NCI-H2196 treated with DMSO at 0.1 percent for 48 hours (cell line): ENCODE measurements at regions not wholly inside any gene's neighbourhood (a gene's known extent, or its start where the extent isn't known, plus 50 kb on each side); places are given as distances from the start of the nearest gene placed in this dataset.
"Not testable (repeated sequence)": the region's sequence is repeated elsewhere in the genome, so short reads cannot be mapped to it uniquely, and the experiment has no call there.

ENCODE experiments used
- DNase-seq: peaks from one replicate; lab custom pipeline; 2025; ENCODE audit not compliant: unreplicated experiment; lab: John Stamatoyannopoulos, UW

GRCh38 chr2:64792995-64793639, 139.4 kb upstream of the SERTAD2 start:
- DNase-seq = no peak

DNA sequence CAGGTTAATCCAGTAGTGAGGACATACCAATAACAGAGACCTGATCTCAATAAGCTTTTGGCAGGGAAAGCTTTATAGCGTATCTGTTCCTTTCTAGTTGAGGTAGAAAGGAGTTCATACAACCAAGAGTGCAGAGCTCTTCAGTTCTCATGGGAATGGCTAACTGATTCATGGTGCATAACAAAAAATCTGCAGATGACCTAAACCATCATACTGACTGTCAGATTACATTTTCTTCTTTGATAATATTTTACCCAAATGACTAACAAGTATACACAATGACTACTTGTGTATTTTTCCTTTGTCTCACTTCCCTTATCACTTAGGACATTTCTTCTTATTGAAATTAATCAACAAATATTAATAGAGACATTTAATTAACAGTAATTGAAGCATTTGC, 140.0 kb upstream of the SERTAD2 start:
- no peak for DNase-seq

DNA sequence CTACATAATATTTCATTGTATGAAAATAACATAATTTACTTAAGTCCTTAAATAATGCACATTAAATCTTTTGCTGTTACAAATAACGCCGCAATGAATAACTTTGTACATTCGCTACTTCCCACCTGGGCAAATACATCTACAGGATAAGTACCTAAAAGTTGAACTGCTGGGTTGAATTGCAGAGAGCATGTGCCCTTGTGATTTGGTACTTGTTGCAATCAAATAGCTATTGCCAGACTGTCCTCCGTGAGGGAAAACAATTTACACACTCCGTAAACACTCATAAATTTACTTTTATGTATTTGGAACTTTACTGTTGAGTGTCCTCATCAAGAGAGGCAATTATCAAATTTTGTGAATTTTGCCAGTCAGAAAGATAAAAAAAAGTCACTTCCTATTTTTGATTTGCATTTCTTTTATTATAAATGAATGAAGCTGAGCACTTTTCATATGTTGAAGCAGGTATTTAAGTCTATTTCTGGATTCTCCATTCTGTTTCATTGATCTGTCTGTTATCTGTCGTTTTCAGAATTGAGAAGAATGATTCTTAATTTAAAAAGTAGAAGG, 140.8 kb upstream of the SERTAD2 start:
- no peak for DNase-seq

- DNase-seq = no peak
Observed at GRCh38 chr2:64795024-64795592, 141.4 kb upstream of the SERTAD2 start.

- DNase-seq = no peak
Observed at GRCh38 chr2:64796926-64797325, 143.2 kb upstream of the SERTAD2 start.

DNA sequence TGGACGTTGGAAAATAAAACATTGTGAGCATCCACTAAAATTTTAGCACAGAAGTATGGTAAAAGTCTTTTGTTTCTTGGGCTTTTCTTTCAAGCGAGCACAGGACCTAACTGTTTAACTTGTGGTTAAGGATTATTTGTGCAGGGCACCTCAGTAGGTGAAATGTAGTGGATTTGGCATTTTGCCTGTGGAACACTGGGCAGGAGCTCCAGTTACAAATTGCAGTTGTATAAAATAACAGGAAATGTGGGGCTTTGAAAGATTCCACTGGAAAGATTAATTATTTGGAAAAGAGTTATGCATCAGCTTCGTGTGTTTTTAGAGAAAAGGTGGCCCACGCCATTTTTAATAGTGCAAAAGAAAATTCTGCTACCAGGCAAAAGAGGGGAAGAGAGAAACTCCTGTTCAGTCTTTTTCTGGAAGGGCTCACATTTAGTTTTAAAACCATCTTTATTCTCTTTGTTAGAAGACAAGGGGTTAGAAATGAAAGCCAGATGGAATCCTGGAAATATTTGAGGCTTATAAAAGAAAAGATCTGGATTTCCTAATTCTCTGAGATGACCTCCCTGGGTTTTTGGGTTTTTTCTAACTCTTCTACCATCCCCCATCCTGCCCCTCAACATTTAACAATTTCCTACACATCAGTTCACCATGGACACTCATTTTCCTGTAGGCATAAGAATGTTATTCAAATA, 144.3 kb upstream of the SERTAD2 start:
- DNase-seq = no peak

DNA sequence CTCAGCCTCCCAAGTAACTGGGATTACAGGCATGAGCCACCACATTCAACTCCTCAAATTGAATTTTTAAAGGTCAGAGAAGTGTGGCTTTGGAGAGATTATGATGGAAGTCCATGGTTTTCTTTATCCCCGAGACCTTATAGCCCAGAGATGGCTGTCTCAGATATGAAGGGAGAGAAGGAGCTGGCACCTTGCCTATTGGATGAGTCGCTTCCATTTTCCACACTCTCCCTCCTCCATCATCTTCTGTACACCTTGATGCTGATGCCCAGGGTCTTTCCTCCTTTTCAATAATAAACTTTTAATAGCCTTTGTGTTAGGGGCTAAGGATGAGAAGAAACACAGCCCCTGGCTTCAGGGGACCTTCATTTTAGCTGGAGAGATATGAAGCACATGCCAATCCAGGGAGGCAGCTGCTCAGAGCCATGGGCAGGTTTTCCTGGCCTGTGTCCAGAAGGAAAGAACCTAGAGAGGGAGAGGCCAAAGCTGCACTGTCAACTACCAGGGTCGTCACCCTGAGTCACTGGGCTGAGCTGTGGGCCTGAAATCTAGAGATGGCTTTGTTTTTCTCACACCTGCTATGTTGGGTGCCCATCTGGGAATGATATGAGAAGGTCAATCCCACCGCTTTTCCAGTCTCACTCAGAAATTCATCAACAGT, 146.0 kb upstream of the SERTAD2 start:
- no peak for DNase-seq

GRCh38 chr2:64803776-64804175, 150.1 kb upstream of the SERTAD2 start:
- no peak for DNase-seq

- no peak for DNase-seq
Observed at GRCh38 chr2:64804651-64805050, 150.9 kb upstream of the SERTAD2 start.

DNA sequence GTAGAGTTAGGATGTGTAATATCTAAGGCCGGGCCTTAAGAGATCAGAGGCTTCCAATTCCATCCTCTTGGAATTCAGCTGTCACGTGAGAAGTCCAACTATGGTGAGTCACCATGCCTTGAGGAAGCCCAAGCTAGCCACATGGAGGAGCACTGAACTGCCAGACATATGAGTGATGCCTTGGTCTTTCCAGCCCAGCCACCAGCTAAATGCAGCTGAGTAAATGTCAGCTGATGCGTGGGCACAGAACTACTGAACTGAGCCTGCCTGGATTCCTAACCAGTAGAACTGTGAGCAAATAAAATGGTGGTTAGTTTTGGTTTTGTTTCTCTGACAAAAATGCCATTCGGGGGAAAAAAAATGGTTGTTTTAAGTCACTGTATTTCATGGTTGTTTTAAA, 153.7 kb upstream of the SERTAD2 start:
- DNase-seq = no peak

DNA sequence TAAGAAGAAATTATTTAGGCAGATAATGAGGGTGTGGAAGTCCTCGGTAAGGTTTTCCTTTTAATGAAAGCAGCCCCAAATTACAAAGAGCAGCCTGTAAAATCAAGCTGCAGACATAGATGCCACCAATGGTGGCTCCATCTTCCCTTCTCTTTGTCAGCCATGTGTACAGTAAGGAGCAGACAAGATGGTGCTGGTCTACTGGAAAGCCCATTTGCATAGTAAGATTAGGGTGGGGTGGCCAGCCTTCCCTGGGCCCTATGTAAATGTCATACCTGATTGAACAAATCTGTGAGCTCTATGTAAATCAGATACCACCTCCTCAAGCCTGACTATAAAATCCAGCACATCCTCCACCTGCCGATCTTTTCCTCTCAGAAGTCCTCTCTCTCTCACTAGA, 154.4 kb upstream of the SERTAD2 start:
- no peak for DNase-seq

DNA sequence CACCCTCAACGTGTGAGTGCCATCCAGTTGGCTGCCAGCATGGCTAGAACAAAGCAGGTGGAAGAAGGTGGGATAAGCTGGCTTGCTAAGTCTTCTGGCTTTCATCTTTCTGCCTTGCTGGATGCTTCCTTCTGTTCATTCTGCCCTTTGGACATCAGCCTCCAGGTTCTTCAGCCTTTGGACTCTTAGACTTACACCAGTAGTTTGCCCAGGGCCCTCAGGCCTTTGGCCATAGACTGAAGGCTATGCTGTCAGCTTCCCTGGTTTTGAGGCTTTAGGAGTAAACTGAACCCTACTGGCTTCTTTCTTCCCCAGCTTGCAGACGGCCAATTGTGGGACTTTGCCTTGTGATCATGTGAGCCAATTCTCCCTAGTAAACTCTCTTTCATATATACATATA, 155.0 kb upstream of the SERTAD2 start:
- DNase-seq = no peak

GRCh38 chr2:64809216-64809615, 155.5 kb upstream of the SERTAD2 start:
- DNase-seq = no peak

DNA sequence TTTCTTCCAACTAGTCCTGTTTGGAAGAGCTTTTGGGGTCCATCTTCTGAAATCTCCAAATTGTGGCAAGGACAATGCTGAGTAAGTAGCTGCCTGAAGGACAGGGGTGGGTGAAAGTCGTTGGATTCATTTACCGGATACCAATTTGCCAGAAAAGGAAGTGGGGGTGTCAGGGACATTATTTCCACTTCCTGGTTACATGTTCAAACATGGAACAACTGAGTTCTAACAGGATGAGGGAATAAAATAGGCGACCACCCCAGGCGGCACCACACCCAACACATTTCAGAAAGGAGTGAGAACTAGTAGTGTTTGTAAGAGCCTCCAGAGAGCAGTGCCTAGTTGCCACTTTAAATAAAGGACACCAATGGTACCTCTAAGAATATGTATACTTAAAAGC, 158.6 kb upstream of the SERTAD2 start:
- DNase-seq = no peak

DNA sequence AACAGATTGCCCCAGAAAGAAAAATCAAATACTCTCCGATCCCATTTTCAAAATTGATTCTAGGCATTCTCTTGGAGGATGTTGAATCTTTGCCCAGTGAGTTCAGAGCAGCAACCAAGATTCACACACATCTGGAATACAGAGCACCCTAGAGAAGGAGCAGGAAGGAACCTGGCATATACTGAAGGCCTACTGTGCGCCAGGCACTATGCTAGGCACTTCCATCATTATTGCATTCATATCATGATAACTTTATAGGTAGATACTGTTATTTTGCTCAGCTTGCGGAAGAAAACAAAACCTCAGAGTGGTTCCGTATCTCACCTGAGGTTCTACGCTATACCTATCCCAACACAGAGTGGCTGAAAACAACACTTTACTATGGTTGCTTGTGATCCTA, 160.3 kb upstream of the SERTAD2 start:
- DNase-seq = no peak

- not testable (repeated sequence) for DNase-seq
Observed at GRCh38 chr2:64816526-64816925, 162.8 kb upstream of the SERTAD2 start.

GRCh38 chr2:64817453-64817852, 163.7 kb upstream of the SERTAD2 start:
- DNase-seq = no peak

DNA sequence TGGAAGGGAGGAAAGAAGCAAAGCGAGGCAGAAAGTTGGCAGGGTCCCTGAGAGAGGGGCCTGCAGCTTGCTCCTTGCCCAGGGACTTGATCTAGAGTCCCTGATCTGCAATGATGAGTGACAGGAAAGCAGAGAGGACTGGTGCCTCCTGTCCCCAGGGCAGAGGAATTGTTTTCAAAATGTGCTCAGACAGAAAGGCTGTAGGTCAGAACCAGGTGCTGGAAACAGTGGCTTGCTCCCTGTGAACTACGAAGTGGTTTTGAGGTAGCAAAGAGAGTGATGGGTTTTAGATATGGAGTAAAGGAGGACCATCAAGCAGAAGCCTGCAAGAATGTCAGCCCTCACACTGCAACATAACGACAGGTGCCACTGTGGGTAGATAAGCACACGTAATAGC, 164.9 kb upstream of the SERTAD2 start:
- DNase-seq = no peak

GRCh38 chr2:64819361-64819760, 165.6 kb upstream of the SERTAD2 start:
- no peak for DNase-seq

DNA sequence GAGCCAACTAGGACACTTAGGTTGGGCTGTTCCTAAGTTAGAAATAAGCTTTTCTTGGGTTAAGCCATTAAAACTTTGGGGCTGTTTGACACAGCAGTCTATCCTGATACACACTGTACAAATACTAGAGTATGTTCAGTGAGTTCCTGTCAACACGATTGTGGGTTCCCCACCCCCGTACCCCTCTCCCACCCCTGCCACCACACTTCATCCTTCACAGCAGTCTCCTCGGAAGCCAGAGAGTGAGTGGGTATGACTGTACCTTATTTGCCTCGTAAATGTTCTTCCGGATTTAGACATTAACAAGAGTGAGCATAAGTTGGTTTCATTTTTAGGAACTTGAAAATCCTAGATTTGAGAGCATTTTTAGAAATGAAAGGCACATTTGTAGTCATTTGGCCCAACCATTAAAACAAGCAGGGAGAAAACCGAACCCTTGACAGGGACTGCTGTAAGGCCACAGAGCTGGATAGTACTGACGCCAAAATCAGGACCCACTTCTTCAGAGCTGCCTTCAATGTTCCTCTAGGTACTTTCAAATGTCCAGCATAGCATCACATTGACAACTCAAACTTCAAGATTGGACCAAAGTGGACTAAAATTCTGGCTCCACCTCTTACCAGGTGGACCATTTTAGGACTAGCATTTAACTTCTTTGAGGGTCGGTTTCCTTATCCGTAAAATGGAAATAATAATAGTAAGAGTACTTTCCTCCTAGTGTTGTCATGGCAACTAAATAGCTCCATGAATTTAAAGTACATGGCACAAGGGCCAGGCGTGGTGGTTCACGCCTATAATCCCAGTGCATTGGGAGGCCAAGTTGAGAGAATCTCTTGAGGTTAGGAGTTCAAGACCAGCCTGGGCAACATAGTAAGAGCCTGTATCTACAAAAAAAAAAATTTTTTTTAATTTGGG, 166.3 kb upstream of the SERTAD2 start:
- no peak for DNase-seq

GRCh38 chr2:64820901-64821300, 167.2 kb upstream of the SERTAD2 start:
- no peak for DNase-seq
